ENCODE measurements at regions not wholly inside any gene's neighbourhood (a gene's known extent, or its start where the extent isn't known, plus 50 kb on each side); places are given as distances from the start of the nearest gene placed in this dataset.

DNA sequence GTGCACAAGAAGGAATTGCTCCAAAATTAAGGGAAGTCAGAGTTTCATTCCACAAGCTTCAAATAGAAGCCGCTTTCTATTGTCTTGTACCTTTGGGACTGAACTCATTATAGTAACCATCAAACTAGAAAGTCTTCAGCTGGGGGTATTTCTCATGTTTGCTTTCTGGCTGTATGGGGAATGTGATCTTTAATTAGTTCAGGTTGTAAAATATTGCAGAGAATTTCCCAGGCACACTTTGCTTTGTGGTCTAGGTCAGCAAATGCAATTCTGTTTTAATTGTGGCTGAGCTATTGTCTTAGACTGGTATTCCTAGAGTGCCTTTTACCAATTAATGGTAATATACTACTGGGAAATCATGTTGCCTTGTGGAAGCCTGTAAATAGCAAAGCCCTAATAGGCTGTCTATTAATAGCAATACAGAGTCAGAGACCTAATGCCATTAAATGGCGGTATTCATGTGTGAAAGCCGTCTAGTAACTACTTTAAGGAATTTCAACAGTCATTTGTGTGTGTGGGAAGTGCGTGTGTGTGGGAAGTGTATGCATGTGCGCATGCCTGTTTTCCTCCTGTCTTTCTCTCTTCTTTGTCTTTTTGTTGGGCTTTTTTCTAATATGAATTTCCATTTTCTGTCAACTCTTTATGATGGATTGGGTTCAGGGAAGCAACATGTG, 276.6 kb downstream of the FAT3 start:
- TF ChIP-seq EZH2 (IDR thresholded peaks at IDR 0.05; ENCODE audit: insufficient read depth, poor library complexity, severe bottlenecking) (no peak), EZH2phosphoT487 (IDR thresholded peaks at IDR 0.05; ENCODE audit: insufficient read depth, low read depth) (no peak)
- Histone ChIP-seq H3K36me3 (ENCODE audit: low read depth) (no peaks in the 10 kb centered on the region), H3K9me2 (ENCODE audit: insufficient read depth) (no peaks in the 10 kb centered on the region), H3K4me3 (no peak overlapping the region), H3K4me1 (ENCODE audit: insufficient read depth) (no peaks in the 10 kb centered on the region), H3K27me3 (replicated peaks; ENCODE audit: insufficient read depth) (no peaks in the 10 kb centered on the region), H3K79me2 (ENCODE audit: insufficient read depth) (no peaks in the 10 kb centered on the region), H3K4me2 (ENCODE audit: unreplicated experiment) (no peak overlapping the region), H3K9me3 (ENCODE audit: low read depth) (no peaks in the 10 kb centered on the region), H3K9ac (no peak overlapping the region), H3F3A (ENCODE audit: insufficient read depth) (no peaks in the 10 kb centered on the region), H4K20me1 (ENCODE audit: insufficient read depth) (no peaks in the 10 kb centered on the region), H3K27ac (no peak overlapping the region), H2AFZ (no peak overlapping the region)
- WGBS, 2 experiments (ENCODE audit: low coverage in 1 of 2, low lambda C conversion rate in 2 of 2, missing lambda C conversion rate in 2 of 2): 52 to 58% methylated on average over 5 of the region's 5 CpGs
- in situ Hi-C loops (cut with MboI): no loop called here
- no peak for DNase-seq

DNA sequence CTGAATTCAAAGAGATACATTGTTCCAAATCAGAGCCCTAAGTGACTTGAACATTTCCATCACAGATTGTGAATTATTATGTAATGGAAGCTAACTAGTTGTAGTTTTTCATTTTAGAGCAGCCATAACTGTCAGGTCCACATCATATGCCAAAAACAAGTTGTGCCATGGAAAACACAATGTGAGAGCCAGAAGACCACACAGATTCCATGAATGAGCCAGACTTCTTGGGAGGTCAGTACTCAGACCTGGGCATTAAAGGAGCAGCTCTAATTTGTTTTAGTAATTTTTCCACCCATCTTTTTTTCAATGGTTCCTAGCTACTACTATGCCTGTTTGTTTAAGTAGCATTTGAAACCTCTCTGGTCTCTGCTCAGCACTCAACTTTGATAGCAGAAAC, 279.4 kb downstream of the FAT3 start:
- Histone ChIP-seq H3K9me2 (ENCODE audit: insufficient read depth) (no peaks in the 10 kb centered on the region), H2AFZ (no peak overlapping the region), H3K27me3 (replicated peaks; ENCODE audit: insufficient read depth) (no peaks in the 10 kb centered on the region), H3K79me2 (ENCODE audit: insufficient read depth) (no peaks in the 10 kb centered on the region), H3K27ac (no peak overlapping the region), H3F3A (ENCODE audit: insufficient read depth) (no peaks in the 10 kb centered on the region), H3K4me2 (ENCODE audit: unreplicated experiment) (no peak overlapping the region), H3K9ac (no peak overlapping the region), H3K4me1 (ENCODE audit: insufficient read depth) (no peaks in the 10 kb centered on the region), H3K4me3 (no peak overlapping the region), H3K9me3 (ENCODE audit: low read depth) (no peaks in the 10 kb centered on the region), H3K36me3 (ENCODE audit: low read depth) (no peaks in the 10 kb centered on the region), H4K20me1 (ENCODE audit: insufficient read depth) (no peaks in the 10 kb centered on the region)
- in situ Hi-C loops (cut with MboI): no loop called here
- TF ChIP-seq EZH2phosphoT487 (IDR thresholded peaks at IDR 0.05; ENCODE audit: insufficient read depth, low read depth) (no peak), EZH2 (IDR thresholded peaks at IDR 0.05; ENCODE audit: insufficient read depth, poor library complexity, severe bottlenecking) (no peak)
- no peak for DNase-seq

DNA sequence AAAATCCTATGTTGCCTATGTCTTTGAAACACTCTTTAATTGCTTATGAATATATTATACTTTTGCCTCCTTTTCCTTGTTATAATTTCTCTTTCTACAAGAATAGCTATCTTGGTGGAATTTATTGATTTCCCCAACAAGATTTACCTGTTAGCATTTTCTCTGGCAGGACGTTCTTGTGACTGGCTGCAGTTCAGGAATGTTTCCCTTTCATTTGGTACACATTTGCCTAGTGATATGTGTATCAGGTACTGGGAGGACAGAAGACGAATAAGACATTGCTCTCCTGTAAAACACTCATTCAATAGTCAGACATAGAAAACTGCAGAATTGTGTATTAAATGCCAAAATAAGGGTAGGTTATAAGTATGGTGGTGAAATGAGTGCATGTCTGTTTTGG, 279.9 kb downstream of the FAT3 start:
- Histone ChIP-seq H3K4me2 (ENCODE audit: unreplicated experiment) (no peak overlapping the region), H3K9me3 (ENCODE audit: low read depth) (no peaks in the 10 kb centered on the region), H3K4me3 (no peak overlapping the region), H4K20me1 (ENCODE audit: insufficient read depth) (no peaks in the 10 kb centered on the region), H3K36me3 (ENCODE audit: low read depth) (no peaks in the 10 kb centered on the region), H3F3A (ENCODE audit: insufficient read depth) (no peaks in the 10 kb centered on the region), H3K4me1 (ENCODE audit: insufficient read depth) (no peaks in the 10 kb centered on the region), H3K27me3 (replicated peaks; ENCODE audit: insufficient read depth) (no peaks in the 10 kb centered on the region), H3K79me2 (ENCODE audit: insufficient read depth) (no peaks in the 10 kb centered on the region), H2AFZ (no peak overlapping the region), H3K9me2 (ENCODE audit: insufficient read depth) (no peaks in the 10 kb centered on the region), H3K9ac (no peak overlapping the region), H3K27ac (no peak overlapping the region)
- DNase-seq: no peak
- TF ChIP-seq EZH2phosphoT487 (IDR thresholded peaks at IDR 0.05; ENCODE audit: insufficient read depth, low read depth): no peak
- TF ChIP-seq EZH2 (IDR thresholded peaks at IDR 0.05; ENCODE audit: insufficient read depth, poor library complexity, severe bottlenecking): no peak
- in situ Hi-C loops (cut with MboI): no loop called here
- WGBS, 2 experiments (ENCODE audit: low coverage in 1 of 2, low lambda C conversion rate in 2 of 2, missing lambda C conversion rate in 2 of 2): 26 to 30% methylated on average over 2 of the region's 2 CpGs

DNA sequence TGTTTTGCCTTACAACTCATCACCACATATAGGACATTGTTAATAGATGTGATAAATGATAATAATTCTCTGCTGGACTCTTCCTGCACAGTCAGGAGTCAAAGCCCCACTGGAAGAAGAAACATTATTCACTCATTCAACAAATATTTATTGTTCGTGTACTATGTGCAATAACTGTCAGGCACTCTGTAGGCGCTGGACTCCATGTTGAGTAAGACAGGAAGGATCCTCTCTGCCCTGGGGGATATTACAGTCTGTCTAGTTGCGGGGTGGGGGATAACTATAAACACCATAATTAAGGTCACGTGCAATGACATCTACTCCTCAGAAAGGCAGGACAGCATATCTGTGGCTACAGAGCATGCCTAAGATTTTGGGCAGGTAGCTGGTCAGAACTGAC, 281.1 kb downstream of the FAT3 start:
- no peak overlapping the region for H2AFZ ChIP-seq

More for the DNA sequence above, 281.1 kb downstream of the FAT3 start:
- no peak for DNase-seq
- no peaks in the 10 kb centered on the region for H3K4me1 ChIP-seq (ENCODE audit: insufficient read depth)
- H4K20me1 ChIP-seq (ENCODE audit: insufficient read depth): no peaks in the 10 kb centered on the region
- no peaks in the 10 kb centered on the region for H3K9me3 ChIP-seq (ENCODE audit: low read depth)
- H3F3A ChIP-seq (ENCODE audit: insufficient read depth): no peaks in the 10 kb centered on the region
- no peaks in the 10 kb centered on the region for H3K79me2 ChIP-seq (ENCODE audit: insufficient read depth)
- 39 to 42% methylated on average over 4 of the region's 4 CpGs for WGBS, 2 experiments (ENCODE audit: low coverage in 1 of 2, low lambda C conversion rate in 2 of 2, missing lambda C conversion rate in 2 of 2)
- no peak overlapping the region for H3K4me2 ChIP-seq (ENCODE audit: unreplicated experiment)
- H3K27me3 ChIP-seq (replicated peaks; ENCODE audit: insufficient read depth): no peaks in the 10 kb centered on the region
- in situ Hi-C loops (cut with MboI): no loop called here
- H3K36me3 ChIP-seq (ENCODE audit: low read depth): no peaks in the 10 kb centered on the region
- TF ChIP-seq EZH2 (IDR thresholded peaks at IDR 0.05; ENCODE audit: insufficient read depth, poor library complexity, severe bottlenecking) (no peak), EZH2phosphoT487 (IDR thresholded peaks at IDR 0.05; ENCODE audit: insufficient read depth, low read depth) (no peak)
- H3K27ac ChIP-seq: no peak overlapping the region
- no peak overlapping the region for H3K4me3 ChIP-seq
- H3K9me2 ChIP-seq (ENCODE audit: insufficient read depth): no peaks in the 10 kb centered on the region
- H3K9ac ChIP-seq: no peak overlapping the region

Data from GM23248 (cell line).